ENCODE measurements at regions not wholly inside any gene's neighbourhood (a gene's known extent, or its start where the extent isn't known, plus 50 kb on each side); places are given as distances from the start of the nearest gene placed in this dataset.
"Not testable (repeated sequence)": the region's sequence is repeated elsewhere in the genome, so short reads cannot be mapped to it uniquely, and the experiment has no call there.

DNA sequence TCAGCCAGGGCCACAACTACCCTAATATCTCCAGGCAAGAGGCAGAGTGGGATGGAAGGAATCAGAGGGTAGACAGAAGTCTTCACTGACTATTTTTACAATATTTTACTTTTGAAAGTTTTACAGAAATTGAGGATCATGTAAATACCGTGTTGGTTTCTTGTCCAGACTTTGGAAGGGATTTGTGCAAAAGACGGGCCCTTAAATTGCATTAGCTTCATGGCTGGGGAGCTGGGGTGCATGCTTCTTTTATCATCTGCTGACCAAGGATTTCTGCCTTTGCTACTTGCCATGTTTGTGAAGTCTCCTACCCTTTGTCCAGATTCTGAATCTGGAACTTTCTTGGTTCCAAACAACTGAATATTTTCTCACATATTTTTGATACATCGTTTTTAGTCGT, 107.7 kb upstream of the GRIN3A start:
- TF ChIP-seq, protein P1, sequence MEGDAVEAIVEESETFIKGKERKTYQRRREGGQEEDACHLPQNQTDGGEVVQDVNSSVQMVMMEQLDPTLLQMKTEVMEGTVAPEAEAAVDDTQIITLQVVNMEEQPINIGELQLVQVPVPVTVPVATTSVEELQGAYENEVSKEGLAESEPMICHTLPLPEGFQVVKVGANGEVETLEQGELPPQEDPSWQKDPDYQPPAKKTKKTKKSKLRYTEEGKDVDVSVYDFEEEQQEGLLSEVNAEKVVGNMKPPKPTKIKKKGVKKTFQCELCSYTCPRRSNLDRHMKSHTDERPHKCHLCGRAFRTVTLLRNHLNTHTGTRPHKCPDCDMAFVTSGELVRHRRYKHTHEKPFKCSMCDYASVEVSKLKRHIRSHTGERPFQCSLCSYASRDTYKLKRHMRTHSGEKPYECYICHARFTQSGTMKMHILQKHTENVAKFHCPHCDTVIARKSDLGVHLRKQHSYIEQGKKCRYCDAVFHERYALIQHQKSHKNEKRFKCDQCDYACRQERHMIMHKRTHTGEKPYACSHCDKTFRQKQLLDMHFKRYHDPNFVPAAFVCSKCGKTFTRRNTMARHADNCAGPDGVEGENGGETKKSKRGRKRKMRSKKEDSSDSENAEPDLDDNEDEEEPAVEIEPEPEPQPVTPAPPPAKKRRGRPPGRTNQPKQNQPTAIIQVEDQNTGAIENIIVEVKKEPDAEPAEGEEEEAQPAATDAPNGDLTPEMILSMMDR (conservative IDR thresholded peaks at IDR 0.05), result no peak
- Mint-ChIP-seq H3K36me3 (ENCODE audit: low read depth) (no peaks in the 10 kb centered on the region), H3K9me3 (no peaks in the 10 kb centered on the region), H3K4me3 (no peak overlapping the region), H3K27ac (no peak overlapping the region), H3K4me1 (no peaks in the 10 kb centered on the region), H3K27me3 (ENCODE audit: insufficient read depth) (no peaks in the 10 kb centered on the region)
- Histone ChIP-seq H3K27me3 (ENCODE audit: control insufficient read depth, insufficient read depth, low read length, poor library complexity, severe bottlenecking) (no peaks in the 10 kb centered on the region), H3K4me3 (ENCODE audit: low read length) (no peak overlapping the region), H3K9me3 (ENCODE audit: control insufficient read depth, low read length) (peaks cover 20% of the 10 kb centered on the region), H3K36me3 (ENCODE audit: control insufficient read depth, insufficient read depth, low read length) (no peaks in the 10 kb centered on the region), H3K27ac (ENCODE audit: low read depth, low read length) (no peak overlapping the region), H3K9ac (ENCODE audit: extremely low read depth, low read length, poor library complexity, severe bottlenecking) (no peak overlapping the region), H3K4me1 (ENCODE audit: control insufficient read depth, insufficient read depth, low read length) (no peaks in the 10 kb centered on the region)
- DNase-seq, result no peak
- WGBS, 2 experiments (ENCODE audit: insufficient coverage in 1 of 2, insufficient read length in 1 of 2), result 68 to 90% methylated on average over 3 to 4 of the region's 4 CpGs

DNA sequence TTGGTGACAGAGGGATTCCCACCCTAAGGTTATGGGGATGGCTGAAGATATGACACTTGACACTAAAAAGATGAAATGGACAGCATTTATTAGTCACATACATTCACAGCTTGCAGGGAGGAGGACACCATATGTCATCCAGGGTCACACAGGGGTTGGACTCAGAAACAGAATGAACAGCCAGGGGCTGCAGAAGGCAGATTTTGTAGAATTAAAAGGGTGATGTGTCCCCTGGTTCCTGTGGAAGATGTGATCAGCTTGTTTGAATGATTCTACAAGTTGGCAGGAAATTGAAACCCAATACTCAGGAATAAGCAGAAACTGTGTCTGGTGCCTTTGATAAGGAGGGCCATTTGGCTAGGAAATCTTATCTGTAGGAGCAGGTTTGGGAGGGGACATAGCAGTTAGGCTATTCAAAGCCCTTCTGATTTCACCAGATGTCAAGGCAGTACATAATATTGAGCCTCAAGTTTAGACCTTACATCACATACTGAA, 102.3 kb upstream of the GRIN3A start:
- H3K4me1 ChIP-seq (ENCODE audit: control insufficient read depth, insufficient read depth, low read length), result no peaks in the 10 kb centered on the region
- Mint-ChIP-seq H3K9me3 (no peaks in the 10 kb centered on the region), H3K27me3 (ENCODE audit: insufficient read depth) (peaks cover 3% of the 10 kb centered on the region), H3K4me3 (no peak overlapping the region), H3K4me1 (no peaks in the 10 kb centered on the region), H3K27ac (no peak overlapping the region), H3K36me3 (ENCODE audit: low read depth) (no peaks in the 10 kb centered on the region)
- H3K9ac ChIP-seq (ENCODE audit: extremely low read depth, low read length, poor library complexity, severe bottlenecking), result no peak overlapping the region
- H3K36me3 ChIP-seq (ENCODE audit: control insufficient read depth, insufficient read depth, low read length), result no peaks in the 10 kb centered on the region
- TF ChIP-seq, protein P1 (conservative IDR thresholded peaks at IDR 0.05), result no peak
- peaks cover 19% of the 10 kb centered on the region for H3K9me3 ChIP-seq (ENCODE audit: control insufficient read depth, low read length)
- H3K27ac ChIP-seq (ENCODE audit: low read depth, low read length), result no peak overlapping the region
- no peak overlapping the region for H3K4me3 ChIP-seq (ENCODE audit: low read length)
- H3K27me3 ChIP-seq (ENCODE audit: control insufficient read depth, insufficient read depth, low read length, poor library complexity, severe bottlenecking), result no peaks in the 10 kb centered on the region
- DNase-seq, result no peak

DNA sequence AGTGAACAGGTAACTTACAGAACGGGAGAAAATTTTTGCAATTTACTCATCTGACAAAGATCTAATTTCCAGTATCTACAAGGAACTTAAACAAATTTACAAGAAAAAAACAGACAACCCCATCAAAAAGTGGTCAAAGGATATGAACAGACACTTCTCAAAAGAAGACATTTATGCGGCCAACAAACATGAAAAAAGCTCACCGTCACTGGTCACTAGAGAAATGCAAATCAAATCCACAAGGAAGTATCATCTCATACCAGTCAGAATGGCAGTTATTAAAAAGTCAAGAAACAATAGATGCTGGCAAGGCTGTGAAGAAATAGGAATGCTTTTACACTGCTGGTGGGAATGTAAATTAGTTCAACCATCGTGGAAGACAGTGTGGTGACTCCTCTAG, 100.5 kb upstream of the GRIN3A start:
- not testable (repeated sequence) for H3K36me3 ChIP-seq (ENCODE audit: control insufficient read depth, insufficient read depth, low read length); H3K4me3 Mint-ChIP-seq; H3K27ac Mint-ChIP-seq; DNase-seq; H3K36me3 Mint-ChIP-seq (ENCODE audit: low read depth); H3K27me3 ChIP-seq (ENCODE audit: control insufficient read depth, insufficient read depth, low read length, poor library complexity, severe bottlenecking); H3K27me3 Mint-ChIP-seq (ENCODE audit: insufficient read depth); H3K4me1 ChIP-seq (ENCODE audit: control insufficient read depth, insufficient read depth, low read length); H3K9ac ChIP-seq (ENCODE audit: extremely low read depth, low read length, poor library complexity, severe bottlenecking); H3K4me3 ChIP-seq (ENCODE audit: low read length); H3K4me1 Mint-ChIP-seq; H3K9me3 Mint-ChIP-seq; H3K27ac ChIP-seq (ENCODE audit: low read depth, low read length)
- 80 to 90% methylated on average over 2 to 4 of the region's 4 CpGs for WGBS, 2 experiments (ENCODE audit: insufficient coverage in 1 of 2, insufficient read length in 1 of 2)
- peaks cover 20% of the 10 kb centered on the region for H3K9me3 ChIP-seq (ENCODE audit: control insufficient read depth, low read length)

DNA sequence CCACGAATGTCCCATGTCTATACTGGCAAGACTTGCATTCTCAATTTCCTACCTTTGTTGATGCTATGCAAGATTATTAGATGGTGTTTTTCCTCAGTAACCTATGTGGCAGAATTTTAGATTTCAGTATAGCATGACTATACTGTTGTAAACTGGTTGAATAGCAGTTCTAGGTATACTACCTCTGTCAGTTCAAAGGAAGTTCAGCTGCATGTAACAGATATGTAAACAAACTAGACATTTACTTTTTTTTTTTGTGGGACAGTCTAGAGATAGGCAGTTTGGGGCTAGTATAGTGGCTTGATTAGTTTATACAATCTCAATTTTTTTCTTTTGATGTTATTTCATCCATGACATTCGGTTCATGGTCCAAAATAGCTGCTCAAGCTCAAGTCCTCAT, 97.6 kb upstream of the GRIN3A start:
- Histone ChIP-seq H3K36me3 (ENCODE audit: control insufficient read depth, insufficient read depth, low read length) (no peaks in the 10 kb centered on the region), H3K4me1 (ENCODE audit: control insufficient read depth, insufficient read depth, low read length) (no peaks in the 10 kb centered on the region), H3K27ac (ENCODE audit: low read depth, low read length) (no peak overlapping the region), H3K27me3 (ENCODE audit: control insufficient read depth, insufficient read depth, low read length, poor library complexity, severe bottlenecking) (no peaks in the 10 kb centered on the region), H3K9ac (ENCODE audit: extremely low read depth, low read length, poor library complexity, severe bottlenecking) (no peak overlapping the region), H3K4me3 (ENCODE audit: low read length) (no peak overlapping the region), H3K9me3 (ENCODE audit: control insufficient read depth, low read length) (peaks cover 12% of the 10 kb centered on the region)
- DNase-seq, result no peak
- Mint-ChIP-seq H3K4me3 (no peak overlapping the region), H3K4me1 (no peaks in the 10 kb centered on the region), H3K9me3 (no peaks in the 10 kb centered on the region), H3K36me3 (ENCODE audit: low read depth) (no peaks in the 10 kb centered on the region), H3K27me3 (ENCODE audit: insufficient read depth) (peaks cover 3% of the 10 kb centered on the region), H3K27ac (no peak overlapping the region)
- TF ChIP-seq, protein P1 (conservative IDR thresholded peaks at IDR 0.05), result no peak
- WGBS, 2 experiments (ENCODE audit: insufficient coverage in 1 of 2, insufficient read length in 1 of 2), result 36% methylated on average over 2 of the region's 2 CpGs; no CpG with 5 or more reads in 1 of the 2 experiments
